Tibial artery (tissue), 4 donors: ENCODE measurements at regions not wholly inside any gene's neighbourhood (a gene's known extent, or its start where the extent isn't known, plus 50 kb on each side); places are given as distances from the start of the nearest gene placed in this dataset.

ENCODE experiments used
- DNase-seq, 2 donors: peaks; one replicate each; pipeline ENCODE4 v3.0.0-alpha.2; 2019
- H3K27ac ChIP-seq, 2 donors: fragments of 200-600 bp; sonication (generic) in 1 of 2; 1 replicate in 1 of 2; 2 replicates in 1 of 2; pipeline ENCODE4 v1.5.1; 2018 to 2019; ENCODE audit warnings: mild to moderate bottlenecking in 1 of 2
- H3K27me3 ChIP-seq, 2 donors: fragments of 200-600 bp; sonication (generic) in 1 of 2; one replicate each; pipeline versions ENCODE4 v1.5.1 to v1.6.0; 2016 to 2019
- H3K36me3 ChIP-seq, 3 donors: fragments of 200-600 bp; sonication (generic) in 2 of 3; one replicate each; pipeline ENCODE4 v1.5.1; 2016 to 2019; ENCODE audit warnings: mild to moderate bottlenecking in 2 of 3
- H3K4me1 ChIP-seq, 4 donors: fragments of 200-600 bp; sonication (generic) in 2 of 4; 1 replicate in 3 of 4; 2 replicates in 1 of 4; pipeline ENCODE4 v1.5.1; 2016 to 2019
- H3K4me3 ChIP-seq, 2 donors: fragments of 200-600 bp; sonication (generic) in 1 of 2; 1 replicate in 1 of 2; 2 replicates in 1 of 2; pipeline ENCODE4 v1.5.1; 2018 to 2019; ENCODE audit warnings: mild to moderate bottlenecking in 2 of 2
- H3K9me3 ChIP-seq, 3 donors: fragments of 200-600 bp; sonication (generic) in 1 of 3; one replicate each; pipeline ENCODE4 v1.5.1; 2016 to 2019
- CTCF ChIP-seq, 2 experiments: fragments of 200-600 bp in 1 of 2; fragments of 450-650 bp in 1 of 2; IDR thresholded peaks; one replicate each; pipeline ENCODE4 v1.5.1; 2017 to 2019; ENCODE audit warnings: antibody characterized with exemption in 2 of 2, mild to moderate bottlenecking in 1 of 2, moderate library complexity in 1 of 2
- intact Hi-C: fragments of 100-400 bp; cut with DNase I; formaldehyde crosslinking; loops from one replicate; pipeline ENCODE4 v1.15.0; 2023; ENCODE audit warnings: low total_unique reads

GRCh38 chr5:96236831-96237230 is 196.2 kb downstream of the PCSK1 start:
- intact Hi-C loops = no loop called here
- H3K4me1 ChIP-seq = peaks cover 0 to 43% (median 12%) of the 10 kb centered on the region in 4 donors
- DNase-seq = no peak
- H3K27ac ChIP-seq = peak overlapping the region; percentile 78 to 89
- H3K9me3 ChIP-seq = peaks cover 0 to 6% (median 0%) of the 10 kb centered on the region in 3 donors
- H3K4me3 ChIP-seq = no peak overlapping the region
- H3K27me3 ChIP-seq = no peaks in the 10 kb centered on the region
- no peak for TF ChIP-seq CTCF (IDR thresholded peaks at IDR 0.05)
- no peaks in the 10 kb centered on the region for H3K36me3 ChIP-seq

DNA sequence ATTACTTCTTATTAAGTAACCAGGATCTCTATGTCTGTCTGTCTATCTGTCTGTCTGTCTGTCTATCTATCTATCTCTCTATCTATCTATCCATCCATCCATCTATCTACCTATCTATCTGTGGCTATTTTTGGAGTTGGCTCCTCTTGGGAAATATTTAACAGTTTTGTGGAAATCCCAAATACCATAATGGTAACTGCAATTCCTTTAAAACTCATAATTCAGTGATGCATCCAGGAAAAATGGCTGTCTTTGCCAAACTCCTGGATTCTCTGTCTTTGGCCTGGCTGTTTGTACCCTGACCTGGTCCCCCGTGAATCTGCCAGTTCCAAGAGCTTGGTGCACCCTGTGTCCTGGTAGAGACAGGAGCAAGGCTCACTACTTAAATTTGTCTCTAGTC is 197.0 kb downstream of the PCSK1 start:
- intact Hi-C loops = no loop called here

GRCh38 chr5:96235008-96235910 is 197.8 kb downstream of the PCSK1 start:
- Histone ChIP-seq H3K9me3 (peaks cover 0 to 6% (median 0%) of the 10 kb centered on the region in 3 donors), H3K27me3 (no peaks in the 10 kb centered on the region), H3K36me3 (no peaks in the 10 kb centered on the region), H3K4me3 (peak overlapping the region; percentile 2 to 33), H3K4me1 (peaks cover 0 to 39% (median 12%) of the 10 kb centered on the region in 4 donors), H3K27ac (peak overlapping the region; percentile 78 to 89)
- no peak for DNase-seq
- TF ChIP-seq CTCF (IDR thresholded peaks at IDR 0.05) = no peak
- intact Hi-C loops = no loop called here

More for the DNA sequence above, 197.0 kb downstream of the PCSK1 start:
- Histone ChIP-seq H3K4me3 (peak overlapping the region in 1 of 2 donors; percentile 33), H3K9me3 (peaks cover 0 to 6% (median 0%) of the 10 kb centered on the region in 3 donors), H3K36me3 (no peaks in the 10 kb centered on the region), H3K27me3 (no peaks in the 10 kb centered on the region), H3K4me1 (peaks cover 0 to 43% (median 12%) of the 10 kb centered on the region in 4 donors), H3K27ac (peak overlapping the region; percentile 78 to 89)
- DNase-seq = no peak
- no peak for TF ChIP-seq CTCF (IDR thresholded peaks at IDR 0.05)

- no peak overlapping the region for H3K27ac ChIP-seq
- intact Hi-C loops = no loop called here
- no peaks in the 10 kb centered on the region for H3K27me3 ChIP-seq
- H3K4me1 ChIP-seq = peaks cover 0 to 37% (median 12%) of the 10 kb centered on the region in 4 donors
- H3K4me3 ChIP-seq = no peak overlapping the region
- no peak for TF ChIP-seq CTCF (IDR thresholded peaks at IDR 0.05)
- no peaks in the 10 kb centered on the region for H3K36me3 ChIP-seq
- DNase-seq = no peak
- peaks cover 0 to 6% (median 0%) of the 10 kb centered on the region in 3 donors for H3K9me3 ChIP-seq
Observed at GRCh38 chr5:96232602-96233001, 200.4 kb downstream of the PCSK1 start.

DNA sequence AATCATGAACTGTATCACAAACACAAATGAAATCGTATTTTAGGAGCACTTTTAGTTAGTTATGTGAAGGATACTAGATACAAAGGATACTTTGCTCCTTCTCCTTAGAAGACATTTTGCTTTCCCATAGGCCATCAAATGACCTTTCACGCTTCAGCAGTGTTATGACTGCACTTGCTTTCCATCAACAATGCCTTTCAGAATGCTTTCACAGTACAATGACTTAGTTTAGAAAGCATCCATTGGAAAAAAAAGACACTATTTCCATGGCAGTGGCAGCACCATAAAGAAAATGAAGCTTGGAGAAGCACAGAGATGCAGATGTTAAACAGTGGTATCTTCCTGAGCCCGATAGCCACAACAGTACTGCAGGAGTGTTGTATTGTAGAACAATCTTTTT is 203.9 kb downstream of the PCSK1 start:
- H3K4me3 ChIP-seq = no peak overlapping the region
- no peaks in the 10 kb centered on the region for H3K27me3 ChIP-seq
- no peak for DNase-seq
- H3K27ac ChIP-seq = no peak overlapping the region
- TF ChIP-seq CTCF (IDR thresholded peaks at IDR 0.05) = no peak
- peaks cover 0 to 24% (median 3%) of the 10 kb centered on the region in 4 donors for H3K4me1 ChIP-seq
- peaks cover 0 to 6% (median 0%) of the 10 kb centered on the region in 3 donors for H3K9me3 ChIP-seq
- intact Hi-C loops = no loop called here
- H3K36me3 ChIP-seq = no peaks in the 10 kb centered on the region
